Smooth muscle cell (in vitro differentiated cells): ENCODE measurements at regions not wholly inside any gene's neighbourhood (a gene's known extent, or its start where the extent isn't known, plus 50 kb on each side); places are given as distances from the start of the nearest gene placed in this dataset.

Experiments used
- DNase-seq: peaks from one replicate; lab custom pipeline; 2025; ENCODE audit not compliant: unreplicated experiment; lab: John Stamatoyannopoulos, UW
- H2AFZ ChIP-seq: fragments of 200-600 bp; sonication (generic); 2 replicates; pipeline ENCODE4 v1.6.0; 2016; ENCODE audit warnings: antibody characterized with exemption, low read depth, mild to moderate bottlenecking
- H3F3A ChIP-seq: fragments of 200-600 bp; sonication (generic); 2 replicates; pipeline ENCODE4 v1.6.0; 2017; ENCODE audit warnings: antibody characterized with exemption, low read depth
- H3K27ac ChIP-seq: fragments of 200-600 bp; sonication (generic); 2 replicates; pipeline ENCODE4 v1.5.1; 2016; ENCODE audit warnings: low read depth, mild to moderate bottlenecking
- H3K27me3 ChIP-seq: fragments of 200-600 bp; sonication (generic); 2 replicates; pipeline ENCODE4 v1.6.1; 2016; ENCODE audit warnings: low read depth, mild to moderate bottlenecking
- H3K36me3 ChIP-seq: fragments of 200-600 bp; sonication (generic); 2 replicates; pipeline ENCODE4 v1.5.1; 2016; ENCODE audit warnings: low read depth
- H3K4me1 ChIP-seq: fragments of 200-600 bp; sonication (generic); 2 replicates; pipeline ENCODE4 v1.5.1; 2016; ENCODE audit warnings: low read depth
- H3K4me2 ChIP-seq: fragments of 200-600 bp; sonication (generic); 2 replicates; pipeline ENCODE4 v1.6.0; 2016; ENCODE audit warnings: mild to moderate bottlenecking
- H3K4me3 ChIP-seq: fragments of 200-600 bp; sonication (generic); 2 replicates; pipeline ENCODE4 v1.5.1; 2016; ENCODE audit warnings: mild to moderate bottlenecking
- H3K79me2 ChIP-seq: fragments of 200-600 bp; sonication (generic); 2 replicates; pipeline ENCODE4 v1.6.0; 2016; ENCODE audit warnings: low read depth, mild to moderate bottlenecking
- H3K9ac ChIP-seq: fragments of 200-600 bp; sonication (generic); 2 replicates; pipeline ENCODE4 v1.6.0; 2016; ENCODE audit warnings: low read depth
- H3K9me3 ChIP-seq: fragments of 200-600 bp; sonication (generic); replicated peaks from 2 replicates; pipeline ENCODE4 v1.5.1; 2016; ENCODE audit warnings: low read depth
- H4K20me1 ChIP-seq: fragments of 200-600 bp; sonication (generic); 2 replicates; pipeline ENCODE4 v1.6.0; 2016; ENCODE audit warnings: low read depth
- CTCF ChIP-seq: fragments of 200-600 bp; sonication (generic); IDR thresholded peaks from 2 replicates; pipeline ENCODE4 v1.5.1; 2017; ENCODE audit warnings: borderline replicate concordance, mild to moderate bottlenecking, antibody characterized with exemption; ENCODE audit not compliant: insufficient read depth, poor library complexity, severe bottlenecking
- WGBS: methylation state at CpG from one replicate; pipeline ENCODE4 v1.1.7; 2016; ENCODE audit warnings: low lambda C conversion rate; 5-methylcytosine and 5-hydroxymethylcytosine counted together

GRCh38 chr12:123100882-123101281, 50.0 kb downstream of the PITPNM2 start:
- no peaks in the 10 kb centered on the region for H3K36me3 ChIP-seq
- H3K4me3 ChIP-seq = no peak overlapping the region
- peaks cover 12% of the 10 kb centered on the region for H4K20me1 ChIP-seq
- 97% methylated on average over 3 of the region's 3 CpGs for WGBS
- no peaks in the 10 kb centered on the region for H3K9me3 ChIP-seq
- H2AFZ ChIP-seq = no peak overlapping the region
- peaks cover 3% of the 10 kb centered on the region for H3K4me1 ChIP-seq
- no peak for TF ChIP-seq CTCF
- DNase-seq = no peak
- no peak overlapping the region for H3K4me2 ChIP-seq
- H3K27ac ChIP-seq = no peak overlapping the region
- no peaks in the 10 kb centered on the region for H3K79me2 ChIP-seq
- H3F3A ChIP-seq = no peaks in the 10 kb centered on the region
- H3K9ac ChIP-seq = no peak overlapping the region
- H3K27me3 ChIP-seq = no peaks in the 10 kb centered on the region

GRCh38 chr12:123100450-123100849, 50.4 kb downstream of the PITPNM2 start:
- DNase-seq = no peak
- no peaks in the 10 kb centered on the region for H3K79me2 ChIP-seq
- WGBS = 90% methylated on average over 9 of the region's 9 CpGs
- H3K9ac ChIP-seq = no peak overlapping the region
- TF ChIP-seq CTCF = no peak
- no peak overlapping the region for H2AFZ ChIP-seq
- no peak overlapping the region for H3K4me3 ChIP-seq
- peaks cover 16% of the 10 kb centered on the region for H4K20me1 ChIP-seq
- H3K4me2 ChIP-seq = no peak overlapping the region
- no peak overlapping the region for H3K27ac ChIP-seq
- no peaks in the 10 kb centered on the region for H3K27me3 ChIP-seq
- H3F3A ChIP-seq = no peaks in the 10 kb centered on the region
- H3K36me3 ChIP-seq = no peaks in the 10 kb centered on the region
- no peaks in the 10 kb centered on the region for H3K9me3 ChIP-seq
- peaks cover 3% of the 10 kb centered on the region for H3K4me1 ChIP-seq

GRCh38 chr12:123099560-123100192, 51.2 kb downstream of the PITPNM2 start:
- Histone ChIP-seq H3K36me3 (no peaks in the 10 kb centered on the region), H3K79me2 (no peaks in the 10 kb centered on the region), H3K27ac (no peak overlapping the region), H4K20me1 (peaks cover 23% of the 10 kb centered on the region), H3K9ac (no peak overlapping the region), H3K9me3 (no peaks in the 10 kb centered on the region), H3K4me1 (peaks cover 3% of the 10 kb centered on the region), H3K4me2 (no peak overlapping the region), H3K27me3 (no peaks in the 10 kb centered on the region), H2AFZ (no peak overlapping the region), H3K4me3 (no peak overlapping the region), H3F3A (no peaks in the 10 kb centered on the region)
- no peak for TF ChIP-seq CTCF
- 97% methylated on average over 5 of the region's 5 CpGs for WGBS
- DNase-seq = no peak

DNA sequence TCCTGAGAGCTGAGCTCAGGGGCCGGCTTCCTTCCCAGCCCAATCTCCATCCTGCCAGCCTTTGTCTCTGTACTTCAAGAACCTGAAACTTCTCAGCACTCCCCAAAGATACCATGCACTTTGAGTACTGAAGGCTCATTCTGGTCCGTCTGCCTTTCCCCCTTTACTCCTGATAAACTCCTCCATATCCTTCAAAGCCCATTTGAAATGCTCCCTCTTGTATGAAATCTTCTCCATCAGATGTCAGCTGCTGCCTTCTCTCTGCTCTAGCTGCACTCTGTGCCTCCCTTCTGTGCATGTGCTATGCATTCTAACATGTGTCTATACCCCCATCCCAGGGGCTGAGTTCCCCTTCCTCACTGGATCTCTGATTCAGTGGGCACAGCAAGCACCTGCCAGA, 52.1 kb downstream of the PITPNM2 start:
- no peak overlapping the region for H3K9ac ChIP-seq
- H3K27ac ChIP-seq = no peak overlapping the region
- DNase-seq = no peak
- peaks cover 3% of the 10 kb centered on the region for H3K4me1 ChIP-seq
- no peaks in the 10 kb centered on the region for H3K79me2 ChIP-seq
- no peak overlapping the region for H3K4me2 ChIP-seq
- no peak for TF ChIP-seq CTCF
- 94% methylated on average over 2 of the region's 2 CpGs for WGBS
- H3K36me3 ChIP-seq = no peaks in the 10 kb centered on the region
- no peaks in the 10 kb centered on the region for H3F3A ChIP-seq
- H3K4me3 ChIP-seq = no peak overlapping the region
- no peaks in the 10 kb centered on the region for H3K27me3 ChIP-seq
- no peaks in the 10 kb centered on the region for H3K9me3 ChIP-seq
- no peak overlapping the region for H2AFZ ChIP-seq
- H4K20me1 ChIP-seq = peaks cover 28% of the 10 kb centered on the region
